ENCODE measurements at regions not wholly inside any gene's neighbourhood (a gene's known extent, or its start where the extent isn't known, plus 50 kb on each side); places are given as distances from the start of the nearest gene placed in this dataset.

DNA sequence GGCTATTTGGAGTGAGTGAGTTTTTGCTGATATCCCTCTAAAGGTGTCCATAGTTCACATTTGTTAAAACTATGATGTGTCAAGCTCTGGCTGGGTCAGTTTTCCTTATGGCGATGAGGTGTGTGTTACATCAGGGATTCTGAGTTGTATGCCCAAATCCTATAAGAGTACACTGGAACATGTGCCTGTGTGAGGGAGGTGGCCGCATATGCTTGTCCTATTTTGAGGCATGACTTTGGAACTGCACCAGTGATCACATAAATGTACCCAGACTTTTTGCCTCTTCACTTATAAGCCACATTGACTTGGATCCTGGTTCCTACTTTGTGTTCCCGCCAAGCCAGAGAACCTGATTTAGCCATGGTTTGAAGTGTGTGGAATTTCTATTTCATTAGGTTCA lies 140.3 kb upstream of the RXFP2 start (continued):
- TF ChIP-seq, protein P1, sequence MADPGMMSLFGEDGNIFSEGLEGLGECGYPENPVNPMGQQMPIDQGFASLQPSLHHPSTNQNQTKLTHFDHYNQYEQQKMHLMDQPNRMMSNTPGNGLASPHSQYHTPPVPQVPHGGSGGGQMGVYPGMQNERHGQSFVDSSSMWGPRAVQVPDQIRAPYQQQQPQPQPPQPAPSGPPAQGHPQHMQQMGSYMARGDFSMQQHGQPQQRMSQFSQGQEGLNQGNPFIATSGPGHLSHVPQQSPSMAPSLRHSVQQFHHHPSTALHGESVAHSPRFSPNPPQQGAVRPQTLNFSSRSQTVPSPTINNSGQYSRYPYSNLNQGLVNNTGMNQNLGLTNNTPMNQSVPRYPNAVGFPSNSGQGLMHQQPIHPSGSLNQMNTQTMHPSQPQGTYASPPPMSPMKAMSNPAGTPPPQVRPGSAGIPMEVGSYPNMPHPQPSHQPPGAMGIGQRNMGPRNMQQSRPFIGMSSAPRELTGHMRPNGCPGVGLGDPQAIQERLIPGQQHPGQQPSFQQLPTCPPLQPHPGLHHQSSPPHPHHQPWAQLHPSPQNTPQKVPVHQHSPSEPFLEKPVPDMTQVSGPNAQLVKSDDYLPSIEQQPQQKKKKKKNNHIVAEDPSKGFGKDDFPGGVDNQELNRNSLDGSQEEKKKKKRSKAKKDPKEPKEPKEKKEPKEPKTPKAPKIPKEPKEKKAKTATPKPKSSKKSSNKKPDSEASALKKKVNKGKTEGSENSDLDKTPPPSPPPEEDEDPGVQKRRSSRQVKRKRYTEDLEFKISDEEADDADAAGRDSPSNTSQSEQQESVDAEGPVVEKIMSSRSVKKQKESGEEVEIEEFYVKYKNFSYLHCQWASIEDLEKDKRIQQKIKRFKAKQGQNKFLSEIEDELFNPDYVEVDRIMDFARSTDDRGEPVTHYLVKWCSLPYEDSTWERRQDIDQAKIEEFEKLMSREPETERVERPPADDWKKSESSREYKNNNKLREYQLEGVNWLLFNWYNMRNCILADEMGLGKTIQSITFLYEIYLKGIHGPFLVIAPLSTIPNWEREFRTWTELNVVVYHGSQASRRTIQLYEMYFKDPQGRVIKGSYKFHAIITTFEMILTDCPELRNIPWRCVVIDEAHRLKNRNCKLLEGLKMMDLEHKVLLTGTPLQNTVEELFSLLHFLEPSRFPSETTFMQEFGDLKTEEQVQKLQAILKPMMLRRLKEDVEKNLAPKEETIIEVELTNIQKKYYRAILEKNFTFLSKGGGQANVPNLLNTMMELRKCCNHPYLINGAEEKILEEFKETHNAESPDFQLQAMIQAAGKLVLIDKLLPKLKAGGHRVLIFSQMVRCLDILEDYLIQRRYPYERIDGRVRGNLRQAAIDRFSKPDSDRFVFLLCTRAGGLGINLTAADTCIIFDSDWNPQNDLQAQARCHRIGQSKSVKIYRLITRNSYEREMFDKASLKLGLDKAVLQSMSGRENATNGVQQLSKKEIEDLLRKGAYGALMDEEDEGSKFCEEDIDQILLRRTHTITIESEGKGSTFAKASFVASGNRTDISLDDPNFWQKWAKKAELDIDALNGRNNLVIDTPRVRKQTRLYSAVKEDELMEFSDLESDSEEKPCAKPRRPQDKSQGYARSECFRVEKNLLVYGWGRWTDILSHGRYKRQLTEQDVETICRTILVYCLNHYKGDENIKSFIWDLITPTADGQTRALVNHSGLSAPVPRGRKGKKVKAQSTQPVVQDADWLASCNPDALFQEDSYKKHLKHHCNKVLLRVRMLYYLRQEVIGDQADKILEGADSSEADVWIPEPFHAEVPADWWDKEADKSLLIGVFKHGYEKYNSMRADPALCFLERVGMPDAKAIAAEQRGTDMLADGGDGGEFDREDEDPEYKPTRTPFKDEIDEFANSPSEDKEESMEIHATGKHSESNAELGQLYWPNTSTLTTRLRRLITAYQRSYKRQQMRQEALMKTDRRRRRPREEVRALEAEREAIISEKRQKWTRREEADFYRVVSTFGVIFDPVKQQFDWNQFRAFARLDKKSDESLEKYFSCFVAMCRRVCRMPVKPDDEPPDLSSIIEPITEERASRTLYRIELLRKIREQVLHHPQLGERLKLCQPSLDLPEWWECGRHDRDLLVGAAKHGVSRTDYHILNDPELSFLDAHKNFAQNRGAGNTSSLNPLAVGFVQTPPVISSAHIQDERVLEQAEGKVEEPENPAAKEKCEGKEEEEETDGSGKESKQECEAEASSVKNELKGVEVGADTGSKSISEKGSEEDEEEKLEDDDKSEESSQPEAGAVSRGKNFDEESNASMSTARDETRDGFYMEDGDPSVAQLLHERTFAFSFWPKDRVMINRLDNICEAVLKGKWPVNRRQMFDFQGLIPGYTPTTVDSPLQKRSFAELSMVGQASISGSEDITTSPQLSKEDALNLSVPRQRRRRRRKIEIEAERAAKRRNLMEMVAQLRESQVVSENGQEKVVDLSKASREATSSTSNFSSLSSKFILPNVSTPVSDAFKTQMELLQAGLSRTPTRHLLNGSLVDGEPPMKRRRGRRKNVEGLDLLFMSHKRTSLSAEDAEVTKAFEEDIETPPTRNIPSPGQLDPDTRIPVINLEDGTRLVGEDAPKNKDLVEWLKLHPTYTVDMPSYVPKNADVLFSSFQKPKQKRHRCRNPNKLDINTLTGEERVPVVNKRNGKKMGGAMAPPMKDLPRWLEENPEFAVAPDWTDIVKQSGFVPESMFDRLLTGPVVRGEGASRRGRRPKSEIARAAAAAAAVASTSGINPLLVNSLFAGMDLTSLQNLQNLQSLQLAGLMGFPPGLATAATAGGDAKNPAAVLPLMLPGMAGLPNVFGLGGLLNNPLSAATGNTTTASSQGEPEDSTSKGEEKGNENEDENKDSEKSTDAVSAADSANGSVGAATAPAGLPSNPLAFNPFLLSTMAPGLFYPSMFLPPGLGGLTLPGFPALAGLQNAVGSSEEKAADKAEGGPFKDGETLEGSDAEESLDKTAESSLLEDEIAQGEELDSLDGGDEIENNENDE (IDR thresholded peaks at IDR 0.05; ENCODE audit: insufficient replicate concordance, low read length) = no peak
- TF ChIP-seq NANOG (IDR thresholded peaks at IDR 0.05; ENCODE audit: insufficient read depth, low read depth, low read length, poor library complexity, severe bottlenecking) (no peak), JUND (IDR thresholded peaks at IDR 0.05; ENCODE audit: low read length) (no peak), TCF12 (IDR thresholded peaks at IDR 0.05; ENCODE audit: low read depth, low read length) (no peak), MAFK (IDR thresholded peaks at IDR 0.05; ENCODE audit: low read depth, low read length) (no peak), TAF1 (IDR thresholded peaks at IDR 0.05; ENCODE audit: low read depth, low read length) (no peak), PHF8 (conservative IDR thresholded peaks at IDR 0.05; ENCODE audit: low read depth, low read length) (no peak)
- TF ChIP-seq, protein P2, sequence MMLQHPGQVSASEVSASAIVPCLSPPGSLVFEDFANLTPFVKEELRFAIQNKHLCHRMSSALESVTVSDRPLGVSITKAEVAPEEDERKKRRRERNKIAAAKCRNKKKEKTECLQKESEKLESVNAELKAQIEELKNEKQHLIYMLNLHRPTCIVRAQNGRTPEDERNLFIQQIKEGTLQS (IDR thresholded peaks at IDR 0.05; ENCODE audit: insufficient read depth, low read depth, low read length) = no peak
